ENCODE measurements at regions not wholly inside any gene's neighbourhood (a gene's known extent, or its start where the extent isn't known, plus 50 kb on each side); places are given as distances from the start of the nearest gene placed in this dataset.

DNA sequence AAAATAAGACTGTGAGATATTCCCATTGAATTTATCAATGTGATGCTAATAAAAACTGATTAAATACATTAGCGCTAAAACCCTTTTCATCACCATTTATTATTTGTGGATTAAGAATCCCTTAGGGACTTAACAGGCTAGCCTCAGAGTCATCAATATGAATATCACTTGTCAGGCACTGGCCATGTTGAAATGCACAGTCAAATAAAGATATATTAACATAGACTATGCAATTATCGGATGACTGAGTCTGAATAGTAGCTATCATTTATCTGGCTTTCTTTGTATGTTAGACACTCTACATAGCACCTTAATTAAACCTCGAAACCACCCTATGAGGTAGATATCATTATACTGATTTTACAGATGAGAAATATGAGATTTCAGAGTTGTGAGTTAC, 213.6 kb downstream of the RDH14 start:
- TF ChIP-seq, protein P1, sequence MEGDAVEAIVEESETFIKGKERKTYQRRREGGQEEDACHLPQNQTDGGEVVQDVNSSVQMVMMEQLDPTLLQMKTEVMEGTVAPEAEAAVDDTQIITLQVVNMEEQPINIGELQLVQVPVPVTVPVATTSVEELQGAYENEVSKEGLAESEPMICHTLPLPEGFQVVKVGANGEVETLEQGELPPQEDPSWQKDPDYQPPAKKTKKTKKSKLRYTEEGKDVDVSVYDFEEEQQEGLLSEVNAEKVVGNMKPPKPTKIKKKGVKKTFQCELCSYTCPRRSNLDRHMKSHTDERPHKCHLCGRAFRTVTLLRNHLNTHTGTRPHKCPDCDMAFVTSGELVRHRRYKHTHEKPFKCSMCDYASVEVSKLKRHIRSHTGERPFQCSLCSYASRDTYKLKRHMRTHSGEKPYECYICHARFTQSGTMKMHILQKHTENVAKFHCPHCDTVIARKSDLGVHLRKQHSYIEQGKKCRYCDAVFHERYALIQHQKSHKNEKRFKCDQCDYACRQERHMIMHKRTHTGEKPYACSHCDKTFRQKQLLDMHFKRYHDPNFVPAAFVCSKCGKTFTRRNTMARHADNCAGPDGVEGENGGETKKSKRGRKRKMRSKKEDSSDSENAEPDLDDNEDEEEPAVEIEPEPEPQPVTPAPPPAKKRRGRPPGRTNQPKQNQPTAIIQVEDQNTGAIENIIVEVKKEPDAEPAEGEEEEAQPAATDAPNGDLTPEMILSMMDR (conservative IDR thresholded peaks at IDR 0.05): no peak
- TF ChIP-seq EZH2 (IDR thresholded peaks at IDR 0.05; ENCODE audit: low read depth): no peak

Data from PC-9 (cell line).